SK-N-SH treated with all-trans-retinoic acid at 6 μM for 48 hours (cell line): ENCODE measurements at regions not wholly inside any gene's neighbourhood (a gene's known extent, or its start where the extent isn't known, plus 50 kb on each side); places are given as distances from the start of the nearest gene placed in this dataset.

Experiments used
- ARNTL ChIP-seq: fragments of 450-650 bp; formaldehyde crosslinking; IDR thresholded peaks from 2 replicates; pipeline ENCODE4 v1.5.0; 2020; ENCODE audit warnings: low read depth, mild to moderate bottlenecking, moderate library complexity, borderline replicate concordance
- CREB5 ChIP-seq: fragments of 250-450 bp; sonication (Bioruptor Pico); IDR thresholded peaks from 2 replicates; pipeline ENCODE4 v1.5.1; 2020; ENCODE audit warnings: low read depth, mild to moderate bottlenecking, moderate library complexity
- CSRNP3 ChIP-seq: fragments of 250-450 bp; sonication (Bioruptor Pico); IDR thresholded peaks from 2 replicates; pipeline ENCODE4 v1.5.1; 2021; ENCODE audit warnings: mild to moderate bottlenecking, moderate library complexity
- GLIS3 ChIP-seq: fragments of 250-450 bp; sonication (Bioruptor Pico); IDR thresholded peaks from 2 replicates; pipeline ENCODE4 v1.5.0; 2020; ENCODE audit warnings: mild to moderate bottlenecking, moderate library complexity
- OSR1 ChIP-seq: fragments of 250-450 bp; sonication (Bioruptor Pico); IDR thresholded peaks from 2 replicates; pipeline ENCODE4 v1.8.0; 2022; ENCODE audit warnings: moderate library complexity, mild to moderate bottlenecking, inconsistent platforms
- POU6F1 ChIP-seq: fragments of 250-450 bp; sonication (Bioruptor Pico); IDR thresholded peaks from 2 replicates; pipeline ENCODE4 v1.8.0; 2021; ENCODE audit warnings: low read depth, mild to moderate bottlenecking, moderate library complexity, borderline replicate concordance
- PPARA ChIP-seq: fragments of 250-450 bp; sonication (Bioruptor Pico); IDR thresholded peaks from 2 replicates; pipeline ENCODE4 v1.5.0; 2020; ENCODE audit warnings: mild to moderate bottlenecking, borderline replicate concordance
- RARB ChIP-seq: fragments of 250-450 bp; sonication (Bioruptor Pico); IDR thresholded peaks from 2 replicates; pipeline ENCODE4 v1.8.0; 2021; ENCODE audit warnings: mild to moderate bottlenecking, moderate library complexity
- SNAI2 ChIP-seq: fragments of 250-450 bp; sonication (Bioruptor Pico); IDR thresholded peaks from 2 replicates; pipeline ENCODE4 v1.5.0; 2020; ENCODE audit warnings: mild to moderate bottlenecking, moderate library complexity
- TCF4 ChIP-seq: fragments of 250-450 bp; sonication (Bioruptor Pico); IDR thresholded peaks from 2 replicates; pipeline ENCODE4 v1.8.0; 2021; ENCODE audit warnings: mild to moderate bottlenecking, moderate library complexity, borderline replicate concordance
- ZFP3 ChIP-seq: fragments of 250-450 bp; sonication (Bioruptor Pico); IDR thresholded peaks from 2 replicates; pipeline ENCODE4 v1.5.0; 2020; ENCODE audit warnings: mild to moderate bottlenecking, moderate library complexity
- ZFP30 ChIP-seq: fragments of 450-650 bp; formaldehyde crosslinking; IDR thresholded peaks from 2 replicates; pipeline ENCODE4 v1.5.0; 2022; ENCODE audit warnings: mild to moderate bottlenecking, moderate library complexity
- ZNF8 ChIP-seq: fragments of 450-650 bp; formaldehyde crosslinking; IDR thresholded peaks from 2 replicates; pipeline ENCODE4 v1.5.0; 2020; ENCODE audit warnings: mild to moderate bottlenecking, moderate library complexity
- TF ChIP-seq, protein P1 (sequence below): fragments of 250-450 bp; sonication (Bioruptor Pico); IDR thresholded peaks from 2 replicates; pipeline ENCODE4 v1.8.0; 2020; ENCODE audit warnings: mild to moderate bottlenecking, moderate library complexity, borderline replicate concordance

GRCh38 chr9:79301085-79301484, 270.7 kb upstream of the TLE4 start:
- TF ChIP-seq GLIS3 (CRISPR knock-in tag), result no peak
- TF ChIP-seq ARNTL (CRISPR knock-in tag), result no peak
- TF ChIP-seq POU6F1, result no peak
- no peak for TF ChIP-seq CREB5
- no peak for TF ChIP-seq PPARA (CRISPR knock-in tag)
- no peak for TF ChIP-seq ZNF8
- no peak for TF ChIP-seq TCF4 (CRISPR knock-in tag)
- no peak for TF ChIP-seq SNAI2
- no peak for TF ChIP-seq RARB (CRISPR knock-in tag)
- TF ChIP-seq, protein P1, sequence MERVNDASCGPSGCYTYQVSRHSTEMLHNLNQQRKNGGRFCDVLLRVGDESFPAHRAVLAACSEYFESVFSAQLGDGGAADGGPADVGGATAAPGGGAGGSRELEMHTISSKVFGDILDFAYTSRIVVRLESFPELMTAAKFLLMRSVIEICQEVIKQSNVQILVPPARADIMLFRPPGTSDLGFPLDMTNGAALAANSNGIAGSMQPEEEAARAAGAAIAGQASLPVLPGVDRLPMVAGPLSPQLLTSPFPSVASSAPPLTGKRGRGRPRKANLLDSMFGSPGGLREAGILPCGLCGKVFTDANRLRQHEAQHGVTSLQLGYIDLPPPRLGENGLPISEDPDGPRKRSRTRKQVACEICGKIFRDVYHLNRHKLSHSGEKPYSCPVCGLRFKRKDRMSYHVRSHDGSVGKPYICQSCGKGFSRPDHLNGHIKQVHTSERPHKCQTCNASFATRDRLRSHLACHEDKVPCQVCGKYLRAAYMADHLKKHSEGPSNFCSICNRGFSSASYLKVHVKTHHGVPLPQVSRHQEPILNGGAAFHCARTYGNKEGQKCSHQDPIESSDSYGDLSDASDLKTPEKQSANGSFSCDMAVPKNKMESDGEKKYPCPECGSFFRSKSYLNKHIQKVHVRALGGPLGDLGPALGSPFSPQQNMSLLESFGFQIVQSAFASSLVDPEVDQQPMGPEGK (CRISPR knock-in tag), result no peak
- TF ChIP-seq ZFP30 (CRISPR knock-in tag), result no peak
- no peak for TF ChIP-seq CSRNP3
- no peak for TF ChIP-seq ZFP3 (CRISPR knock-in tag)
- no peak for TF ChIP-seq OSR1 (CRISPR knock-in tag)
